GM23248 (cell line): ENCODE measurements at regions not wholly inside any gene's neighbourhood (a gene's known extent, or its start where the extent isn't known, plus 50 kb on each side); places are given as distances from the start of the nearest gene placed in this dataset.

Experiments
- EZH2 ChIP-seq: fragments of 200-600 bp; sonication (generic); IDR thresholded peaks from 2 replicates; pipeline ENCODE4 v1.6.1; 2018; ENCODE audit warnings: antibody characterized with exemption, mild to moderate bottlenecking; ENCODE audit not compliant: insufficient read depth, poor library complexity, severe bottlenecking
- EZH2phosphoT487 ChIP-seq: fragments of 200-600 bp; sonication (generic); IDR thresholded peaks from 2 replicates; pipeline ENCODE4 v1.6.1; 2018; ENCODE audit warnings: antibody characterized with exemption, moderate library complexity, mild to moderate bottlenecking, low read depth; ENCODE audit not compliant: insufficient read depth

GRCh38 chr19:30908262-30908771, 440.9 kb downstream of the TSHZ3 start:
- TF ChIP-seq EZH2 (no peak), EZH2phosphoT487 (no peak)
